Endothelial cell of umbilical vein (primary cell): ENCODE measurements at regions not wholly inside any gene's neighbourhood (a gene's known extent, or its start where the extent isn't known, plus 50 kb on each side); places are given as distances from the start of the nearest gene placed in this dataset.

Source experiments
- POLR2A ChIP-seq: IDR thresholded peaks from 2 replicates; pipeline ENCODE4 v1.6.1; 2012; ENCODE audit warnings: low read depth, mild to moderate bottlenecking, control low read depth, low read length
- TF ChIP-seq, protein P1 (sequence below), 2 donors: IDR thresholded peaks; 1 replicate in 1 of 2; 2 replicates in 1 of 2; pipeline ENCODE4 v1.5.1; 2011; ENCODE audit warnings: low read length in 2 of 2, mild to moderate bottlenecking in 2 of 2, moderate library complexity in 2 of 2, control low read depth in 1 of 2, inconsistent platforms in 1 of 2, low read depth in 1 of 2; ENCODE audit not compliant: insufficient read depth in 1 of 2; ENCODE audit errors: extremely low read depth in 1 of 2

DNA sequence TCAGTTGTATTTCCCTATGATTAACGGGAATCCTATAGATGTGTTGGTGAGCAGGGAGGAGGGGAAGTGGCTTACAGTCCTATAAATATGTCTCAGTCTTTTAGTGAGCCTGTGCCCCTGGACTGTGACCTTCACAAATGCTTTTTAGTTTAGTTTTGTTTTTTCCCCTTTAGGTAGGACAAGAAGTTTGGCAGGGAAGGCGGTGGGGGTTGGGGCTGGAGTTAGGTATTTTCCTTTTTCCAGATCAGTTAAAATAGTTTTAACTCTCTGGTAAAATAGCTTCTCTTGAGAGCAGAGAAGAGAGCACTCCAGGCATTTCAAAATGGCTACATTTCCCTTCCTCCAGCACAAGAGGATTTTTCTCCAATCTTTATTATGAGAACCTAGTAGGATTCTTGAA lies 272.1 kb downstream of the SPATA31D1 start:
- TF ChIP-seq POLR2A = no peak
- TF ChIP-seq, protein P1, sequence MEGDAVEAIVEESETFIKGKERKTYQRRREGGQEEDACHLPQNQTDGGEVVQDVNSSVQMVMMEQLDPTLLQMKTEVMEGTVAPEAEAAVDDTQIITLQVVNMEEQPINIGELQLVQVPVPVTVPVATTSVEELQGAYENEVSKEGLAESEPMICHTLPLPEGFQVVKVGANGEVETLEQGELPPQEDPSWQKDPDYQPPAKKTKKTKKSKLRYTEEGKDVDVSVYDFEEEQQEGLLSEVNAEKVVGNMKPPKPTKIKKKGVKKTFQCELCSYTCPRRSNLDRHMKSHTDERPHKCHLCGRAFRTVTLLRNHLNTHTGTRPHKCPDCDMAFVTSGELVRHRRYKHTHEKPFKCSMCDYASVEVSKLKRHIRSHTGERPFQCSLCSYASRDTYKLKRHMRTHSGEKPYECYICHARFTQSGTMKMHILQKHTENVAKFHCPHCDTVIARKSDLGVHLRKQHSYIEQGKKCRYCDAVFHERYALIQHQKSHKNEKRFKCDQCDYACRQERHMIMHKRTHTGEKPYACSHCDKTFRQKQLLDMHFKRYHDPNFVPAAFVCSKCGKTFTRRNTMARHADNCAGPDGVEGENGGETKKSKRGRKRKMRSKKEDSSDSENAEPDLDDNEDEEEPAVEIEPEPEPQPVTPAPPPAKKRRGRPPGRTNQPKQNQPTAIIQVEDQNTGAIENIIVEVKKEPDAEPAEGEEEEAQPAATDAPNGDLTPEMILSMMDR (IDR thresholded peaks at IDR 0.05; ENCODE audit: extremely low read depth in 1 of 2, insufficient read depth in 1 of 2, low read depth in 1 of 2, low read length in 2 of 2) = no peak
